A673 (cell line): ENCODE measurements at regions not wholly inside any gene's neighbourhood (a gene's known extent, or its start where the extent isn't known, plus 50 kb on each side); places are given as distances from the start of the nearest gene placed in this dataset.

Experiments used
- BruUV-seq: library from RNA; stranded (reverse); fragments of 400-500 nt; replicated peaks from 2 replicates; lab custom pipeline; 2021; lab: Mats Ljungman, UMichigan
- CTCF ChIA-PET: fragments of 300-600 bp; sonication (Branson Sonifier 250); formaldehyde crosslinking; loops from one replicate; lab custom pipeline; 2022; ENCODE audit warnings: antibody characterized with exemption; lab: Charles Lee
- POLR2A ChIA-PET: fragments of 300-600 bp; sonication (Branson Sonifier 250); formaldehyde crosslinking; loops from one replicate; lab custom pipeline; 2022; ENCODE audit warnings: antibody characterized with exemption; ENCODE audit not compliant: low non-redundant PET; lab: Charles Lee
- DNase-seq: peaks from one replicate; pipeline ENCODE4 v3.0.0-alpha.2; 2015; ENCODE audit warnings: low spot score
- H3K27ac ChIP-seq: fragments of 200-600 bp; sonication (generic); 2 replicates; pipeline ENCODE4 v1.5.1; 2016; ENCODE audit warnings: mixed run types, low read depth, mild to moderate bottlenecking, mixed read lengths, antibody characterized with exemption, low read length; ENCODE audit not compliant: poor library complexity, severe bottlenecking
- H3K27me3 ChIP-seq: fragments of 200-600 bp; sonication (generic); replicated peaks from 2 replicates; pipeline ENCODE4 v1.6.1; 2017; ENCODE audit warnings: mixed run types, low read depth, mild to moderate bottlenecking, mixed read lengths, antibody characterized with exemption, low read length; ENCODE audit not compliant: insufficient read depth, poor library complexity
- H3K36me3 ChIP-seq: fragments of 200-600 bp; sonication (generic); 2 replicates; pipeline ENCODE4 v1.6.1; 2016; ENCODE audit warnings: mixed run types, mild to moderate bottlenecking, mixed read lengths, antibody characterized with exemption, low read length; ENCODE audit not compliant: insufficient read depth, poor library complexity, severe bottlenecking
- H3K4me1 ChIP-seq: fragments of 200-600 bp; sonication (generic); 2 replicates; pipeline ENCODE4 v1.6.1; 2017; ENCODE audit warnings: mixed run types, mild to moderate bottlenecking, mixed read lengths, antibody characterized with exemption, low read length; ENCODE audit not compliant: insufficient read depth, poor library complexity, severe bottlenecking
- H3K4me3 ChIP-seq: fragments of 200-600 bp; sonication (generic); 2 replicates; pipeline ENCODE4 v1.5.1; 2016; ENCODE audit warnings: low read depth, mixed run types, mild to moderate bottlenecking, mixed read lengths, low read length; ENCODE audit not compliant: poor library complexity, severe bottlenecking
- H3K9me3 ChIP-seq: fragments of 200-600 bp; sonication (generic); 2 replicates; pipeline ENCODE4 v1.6.1; 2016; ENCODE audit warnings: mixed run types, low read depth, mild to moderate bottlenecking, mixed read lengths, antibody characterized with exemption, low read length; ENCODE audit not compliant: poor library complexity, severe bottlenecking
- CTCF ChIP-seq: fragments of 300-800, 200-600 bp; sonication (generic); conservative IDR thresholded peaks from 2 replicates; pipeline ENCODE4 v1.5.1; 2017; ENCODE audit warnings: low read depth, mild to moderate bottlenecking, antibody characterized with exemption, low read length, moderate library complexity, mixed read lengths
- EZH2 ChIP-seq: fragments of 200-600 bp; sonication (generic); IDR thresholded peaks from 2 replicates; pipeline ENCODE4 v1.6.1; 2017; ENCODE audit warnings: borderline replicate concordance, low read depth, mild to moderate bottlenecking, mixed read lengths, antibody characterized with exemption, low read length; ENCODE audit not compliant: poor library complexity, severe bottlenecking
- intact Hi-C: fragments of 100-400 bp; cut with micrococcal nuclease; formaldehyde crosslinking; loops from one replicate; pipeline ENCODE4 v1.10.0; 2022; ENCODE audit not compliant: unreplicated experiment

DNA sequence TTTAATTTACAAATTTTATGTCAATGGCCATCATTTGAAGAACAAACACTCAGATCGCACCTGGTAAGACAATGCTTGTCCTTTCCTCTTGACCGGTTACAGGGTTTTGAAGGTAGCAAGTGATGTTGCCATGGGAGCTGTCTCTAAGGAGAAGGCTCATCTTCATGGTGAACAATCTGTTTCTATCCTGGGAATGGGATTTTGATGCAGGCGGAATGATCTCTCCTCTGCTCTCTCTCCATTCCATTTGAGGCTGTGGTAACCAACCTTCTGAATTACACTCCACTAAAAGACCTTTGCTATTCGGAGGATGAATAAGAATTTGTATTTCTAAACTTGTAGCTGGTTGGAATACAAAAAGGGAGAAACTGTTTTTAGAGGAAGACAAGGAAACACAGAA lies 57.9 kb upstream of the SLC5A9 start:
- Histone ChIP-seq H3K9me3 (no peaks in the 10 kb centered on the region), H3K4me3 (no peak overlapping the region), H3K27me3 (peaks cover 36% of the 10 kb centered on the region), H3K36me3 (no peaks in the 10 kb centered on the region), H3K27ac (no peak overlapping the region), H3K4me1 (no peaks in the 10 kb centered on the region)
- DNase-seq, result no peak
- no peak for TF ChIP-seq CTCF
- TF ChIP-seq EZH2, result no peak
- intact Hi-C loops, result no loop called here
- BruUV-seq, result no TSS peak
- POLR2A ChIA-PET, result no interaction called here
- CTCF ChIA-PET, result no interaction called here

GRCh38 chr1:48160486-48161132 lies 61.9 kb upstream of the SLC5A9 start:
- ChIA-PET POLR2A (no interaction called here), CTCF (no interaction called here)
- peaks cover 33% of the 10 kb centered on the region for H3K27me3 ChIP-seq
- no peaks in the 10 kb centered on the region for H3K9me3 ChIP-seq
- DNase-seq, result no peak
- H3K4me1 ChIP-seq, result no peaks in the 10 kb centered on the region
- no TSS peak for BruUV-seq
- intact Hi-C loops, result no loop called here
- H3K27ac ChIP-seq, result no peak overlapping the region
- no peak overlapping the region for H3K4me3 ChIP-seq
- no peaks in the 10 kb centered on the region for H3K36me3 ChIP-seq
- TF ChIP-seq EZH2 (no peak), CTCF (no peak)

GRCh38 chr1:48139275-48139674 lies 83.2 kb upstream of the SLC5A9 start:
- H3K4me3 ChIP-seq, result no peak overlapping the region
- no TSS peak for BruUV-seq
- H3K9me3 ChIP-seq, result no peaks in the 10 kb centered on the region
- no peak overlapping the region for H3K27ac ChIP-seq
- no peaks in the 10 kb centered on the region for H3K4me1 ChIP-seq
- CTCF ChIA-PET, result no interaction called here
- H3K36me3 ChIP-seq, result no peaks in the 10 kb centered on the region
- POLR2A ChIA-PET, result no interaction called here
- intact Hi-C loops, result no loop called here
- peaks cover 26% of the 10 kb centered on the region for H3K27me3 ChIP-seq
- no peak for TF ChIP-seq CTCF
- TF ChIP-seq EZH2, result no peak
- DNase-seq, result no peak
